Ovary (tissue), 3 donors: ENCODE measurements at regions not wholly inside any gene's neighbourhood (a gene's known extent, or its start where the extent isn't known, plus 50 kb on each side); places are given as distances from the start of the nearest gene placed in this dataset.

Experiments
- POLR2A ChIP-seq: fragments of 450-650 bp; IDR thresholded peaks from one replicate; pipeline ENCODE4 v1.6.1; 2017; ENCODE audit warnings: antibody characterized with exemption, mild to moderate bottlenecking, moderate library complexity
- TF ChIP-seq, protein P1 (sequence below), 3 donors: fragments of 450-650 bp in 2 of 3; fragments of 200-600 bp in 1 of 3; IDR thresholded peaks; one replicate each; pipeline versions ENCODE4 v1.5.1 to v1.8.0; 2016 to 2022; ENCODE audit warnings: antibody characterized with exemption in 3 of 3, mild to moderate bottlenecking in 1 of 3
- donor health status: DM: no; HTN: no; CAD: no.

DNA sequence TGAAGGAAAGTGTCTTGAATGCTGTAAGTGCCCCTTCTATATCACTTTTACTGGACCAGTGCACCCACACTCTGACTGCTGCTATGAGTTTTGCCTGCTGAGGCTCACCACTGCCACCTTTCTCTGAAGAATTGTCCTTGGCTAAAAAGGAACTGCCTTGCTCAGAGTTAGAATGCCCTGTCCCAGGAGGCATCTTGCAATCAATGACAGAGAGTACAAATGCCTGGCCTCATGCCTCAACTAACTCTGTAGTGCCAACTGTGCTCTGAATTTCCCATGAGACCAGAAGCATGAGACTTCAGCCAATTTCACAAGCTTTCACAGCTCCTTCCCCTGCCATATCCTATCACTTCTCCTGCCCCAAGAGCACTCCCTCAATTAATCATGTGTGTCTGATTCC lies 569.7 kb downstream of the ZNF608 start:
- TF ChIP-seq, protein P1, sequence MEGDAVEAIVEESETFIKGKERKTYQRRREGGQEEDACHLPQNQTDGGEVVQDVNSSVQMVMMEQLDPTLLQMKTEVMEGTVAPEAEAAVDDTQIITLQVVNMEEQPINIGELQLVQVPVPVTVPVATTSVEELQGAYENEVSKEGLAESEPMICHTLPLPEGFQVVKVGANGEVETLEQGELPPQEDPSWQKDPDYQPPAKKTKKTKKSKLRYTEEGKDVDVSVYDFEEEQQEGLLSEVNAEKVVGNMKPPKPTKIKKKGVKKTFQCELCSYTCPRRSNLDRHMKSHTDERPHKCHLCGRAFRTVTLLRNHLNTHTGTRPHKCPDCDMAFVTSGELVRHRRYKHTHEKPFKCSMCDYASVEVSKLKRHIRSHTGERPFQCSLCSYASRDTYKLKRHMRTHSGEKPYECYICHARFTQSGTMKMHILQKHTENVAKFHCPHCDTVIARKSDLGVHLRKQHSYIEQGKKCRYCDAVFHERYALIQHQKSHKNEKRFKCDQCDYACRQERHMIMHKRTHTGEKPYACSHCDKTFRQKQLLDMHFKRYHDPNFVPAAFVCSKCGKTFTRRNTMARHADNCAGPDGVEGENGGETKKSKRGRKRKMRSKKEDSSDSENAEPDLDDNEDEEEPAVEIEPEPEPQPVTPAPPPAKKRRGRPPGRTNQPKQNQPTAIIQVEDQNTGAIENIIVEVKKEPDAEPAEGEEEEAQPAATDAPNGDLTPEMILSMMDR (IDR thresholded peaks at IDR 0.05) = no peak
- TF ChIP-seq POLR2A = no peak
